ENCODE measurements at regions not wholly inside any gene's neighbourhood (a gene's known extent, or its start where the extent isn't known, plus 50 kb on each side); places are given as distances from the start of the nearest gene placed in this dataset.

DNA sequence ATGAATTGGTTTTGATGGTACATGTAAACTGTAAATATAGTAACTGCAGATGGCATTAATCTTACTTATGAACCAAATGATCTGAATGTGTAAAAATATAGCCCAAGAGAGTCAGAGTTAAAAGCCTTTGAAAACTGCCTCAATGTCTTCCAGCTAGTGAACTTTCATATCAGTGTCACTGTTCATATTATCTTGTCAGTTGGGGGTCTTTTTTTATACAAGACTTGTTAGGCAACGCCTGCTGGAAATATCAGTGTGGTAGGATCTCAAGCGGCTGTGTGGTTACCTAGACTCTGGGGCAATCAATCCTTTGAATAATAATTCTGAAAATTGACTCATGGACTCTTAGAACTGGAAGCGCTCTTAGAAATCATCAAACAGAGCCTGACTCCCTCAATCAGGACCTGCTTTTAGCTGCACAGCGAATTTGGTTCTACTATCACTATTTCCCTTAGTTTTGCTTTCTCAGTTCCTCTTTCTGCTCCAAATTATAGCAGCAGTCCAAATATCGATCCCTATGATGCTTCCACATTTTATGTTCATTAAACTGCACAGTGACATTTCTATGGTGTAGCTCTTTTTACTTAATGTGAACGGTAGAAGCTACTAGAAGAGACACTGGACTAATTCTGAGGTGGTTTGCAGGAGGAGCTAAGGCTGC, 100.1 kb upstream of the COL1A2 start:
- H3K9ac ChIP-seq (replicated peaks in 1 of 4; ENCODE audit: extremely low read depth in 1 of 4, low read depth in 3 of 4, low read length in 3 of 4) = no peak overlapping the region
- TF ChIP-seq TAF1 (IDR thresholded peaks at IDR 0.05; ENCODE audit: low read depth, low read length) (no peak), SAP30 (IDR thresholded peaks at IDR 0.05; ENCODE audit: insufficient read depth, insufficient replicate concordance, low read length) (no peak), RFX5 (IDR thresholded peaks at IDR 0.05; ENCODE audit: borderline replicate concordance, low read depth, low read length) (no peak), BRCA1 (IDR thresholded peaks at IDR 0.05; ENCODE audit: low read depth, low read length) (no peak), MAFK (IDR thresholded peaks at IDR 0.05; ENCODE audit: low read depth, low read length) (no peak), TAF7 (optimal IDR thresholded peaks at IDR 0.05; ENCODE audit: borderline replicate concordance, low read depth, low read length) (no peak), HDAC2 (IDR thresholded peaks at IDR 0.05; ENCODE audit: borderline replicate concordance in 1 of 2, low read depth in 2 of 2, low read length in 2 of 2) (no peak)

More for the DNA sequence above, 100.1 kb upstream of the COL1A2 start:
- Histone ChIP-seq H2BK15ac (ENCODE audit: low read length) (no peak overlapping the region), H2AFZ (ENCODE audit: low read length) (no peak overlapping the region), H3K27me3 (replicated peaks in 1 of 4; ENCODE audit: control insufficient read depth in 3 of 4, extremely low read depth in 1 of 4, insufficient read depth in 3 of 4, low read length in 3 of 4) (peaks cover 0 to 1% (median 0%) of the 10 kb centered on the region in 4 experiments; a peak in 1 of 7 replicates), H2AK5ac (ENCODE audit: low read depth, low read length) (no peak overlapping the region), H4K8ac (ENCODE audit: extremely low read depth, insufficient read depth, low read length) (no peak overlapping the region), H2BK120ac (replicated peaks; ENCODE audit: low read depth, low read length) (no peak overlapping the region), H2BK12ac (ENCODE audit: low read depth, low read length) (no peak overlapping the region), H3K79me1 (ENCODE audit: low read depth, low read length) (no peaks in the 10 kb centered on the region), H3K4me2 (ENCODE audit: insufficient read depth in 1 of 2, low read depth in 2 of 2, low read length in 2 of 2) (no peak overlapping the region), H3K36me3 (ENCODE audit: control insufficient read depth in 2 of 4, insufficient read depth in 4 of 4, low read length in 3 of 4) (no peaks in the 10 kb centered on the region), H3K9me3 (ENCODE audit: insufficient read depth in 2 of 2, low read depth in 1 of 2, low read length in 1 of 2) (no peaks in the 10 kb centered on the region), H3K18ac (ENCODE audit: extremely low read depth, low read length) (no peak overlapping the region), H3K23ac (ENCODE audit: insufficient read length) (no peak overlapping the region), H3K4me3 (ENCODE audit: extremely low read depth in 1 of 4, insufficient read depth in 2 of 4, low read depth in 3 of 4, low read length in 4 of 4) (no peak overlapping the region), H2BK20ac (ENCODE audit: low read length) (no peak overlapping the region), H3K56ac (replicated peaks; ENCODE audit: insufficient read length, low read depth, low read length) (no peak overlapping the region), H4K91ac (replicated peaks; ENCODE audit: insufficient read length, low read length) (no peak overlapping the region), H3K79me2 (ENCODE audit: control insufficient read depth in 1 of 2, insufficient read depth in 2 of 2, low read length in 2 of 2) (no peaks in the 10 kb centered on the region), H2BK5ac (ENCODE audit: low read depth, low read length) (no peak overlapping the region), H3K27ac (ENCODE audit: low read depth, low read length) (no peak overlapping the region), H3K4me1 (replicated peaks in 1 of 4; ENCODE audit: control insufficient read depth in 3 of 4, insufficient read depth in 4 of 4, low read length in 3 of 4) (peaks cover 0 to 2% (median 0%) of the 10 kb centered on the region in 4 experiments; a peak in 1 of 7 replicates), H3K14ac (ENCODE audit: insufficient read length) (no peak overlapping the region), H3K4ac (replicated peaks; ENCODE audit: insufficient read length, low read depth, low read length) (no peak overlapping the region), H4K20me1 (replicated peaks in 1 of 2; ENCODE audit: control insufficient read depth in 1 of 2, insufficient read depth in 2 of 2, low read length in 2 of 2) (no peaks in the 10 kb centered on the region), H3K23me2 (ENCODE audit: low read depth, low read length) (peaks cover 2% of the 10 kb centered on the region; the same call in 1 of the 2 replicates), H4K5ac (ENCODE audit: insufficient read length, low read depth, low read length) (no peak overlapping the region)
- ChIA-PET POLR2A (ENCODE audit: partially characterized antibody) (interaction anchor here (1.4 kb wide), 1 partner anchor 101 kb away, joined by 3 read pairs; the partner anchor contains the start of gene COL1A2), CTCF (ENCODE audit: partially characterized antibody) (interaction anchor here (0.7 to 18.5 kb wide), 7 partner anchors 8 to 523 kb away, joined by 3 to 372 read pairs (median 4); partner anchors contain the start of gene COL1A2)
- 86% methylated on average over 6 of the region's 6 CpGs; no CpG with 5 or more reads in 1 of the 2 experiments for WGBS, 2 experiments (ENCODE audit: extremely low coverage in 1 of 2, insufficient coverage in 1 of 2, insufficient read length in 1 of 2, insufficient replicate concordance in 2 of 2, low coverage in 1 of 2, low lambda C conversion rate in 2 of 2, missing lambda C conversion rate in 1 of 2)
- no peak for DNase-seq (ENCODE audit: low read depth in 1 of 2, low spot score in 2 of 2)
- FAIRE-seq = no peak

Measured in H1 (cell line).